K562 (cell line): ENCODE measurements at regions not wholly inside any gene's neighbourhood (a gene's known extent, or its start where the extent isn't known, plus 50 kb on each side); places are given as distances from the start of the nearest gene placed in this dataset.

Experiments used
- ATAC-seq: fragments of 200-7000 bp; cut with Tn5 transposase; 3 replicates; pipeline ENCODE4 v1.9.1; 2020; ENCODE audit warnings: moderate library complexity
- BruUV-seq: library from RNA; stranded (reverse); fragments of 400-500 nt; replicated peaks from 2 replicates; lab custom pipeline; 2021; lab: Mats Ljungman, UMichigan
- CTCF ChIA-PET: fragments of 300-600 bp; formaldehyde crosslinking; extraction: SDS; loops from one replicate; lab custom pipeline; 2021; ENCODE audit warnings: low intra/inter-chr PET ratio; lab: Yijun Ruan, JAX
- POLR2A ChIA-PET: fragments of 300-600, 350-650 bp; sonication (Branson Sonifier 250); formaldehyde crosslinking; extraction: SDS; loops from one replicate; lab custom pipeline; 2021; ENCODE audit warnings: antibody characterized with exemption, inconsistent platforms; lab: Yijun Ruan, JAX
- DNase-seq, 4 experiments: peaks; one replicate each; pipeline versions ENCODE4 v3.0.0 to v3.0.0-alpha.2; 2011 to 2018; ENCODE audit warnings: low spot score in 3 of 4, mixed read lengths in 3 of 4; ENCODE audit errors: extremely low read depth in 1 of 4
- FAIRE-seq: peaks from 2 replicates; lab custom pipeline; 2011; peaks lifted over from hg19 to GRCh38; lab: Jason Lieb, UNC
- H2AFZ ChIP-seq: 2 replicates; pipeline ENCODE4 v1.6.0; 2011; ENCODE audit warnings: low read depth, low read length, control low read depth, inconsistent platforms
- H3K27ac ChIP-seq: fragments of 200-600 bp; 3 replicates; pipeline ENCODE4 v1.8.0; 2011; ENCODE audit warnings: low read depth, mild to moderate bottlenecking, control low read depth, inconsistent platforms, low read length, moderate library complexity, mixed read lengths; ENCODE audit errors: extremely low read depth
- H3K27me3 ChIP-seq, 2 experiments: fragments of 300-600 bp in 1 of 2; 2 replicates in 1 of 2; 3 replicates in 1 of 2; pipeline versions ENCODE4 v1.6.0 to v1.8.0; 2011; ENCODE audit warnings: inconsistent platforms in 2 of 2, low read length in 2 of 2, mild to moderate bottlenecking in 1 of 2, mixed read lengths in 1 of 2, moderate library complexity in 1 of 2; ENCODE audit not compliant: control insufficient read depth in 2 of 2, insufficient read depth in 2 of 2
- H3K36me3 ChIP-seq: fragments of 300-600 bp; 3 replicates; pipeline ENCODE4 v1.8.0; 2011; ENCODE audit warnings: mild to moderate bottlenecking, low read length, inconsistent platforms; ENCODE audit not compliant: control insufficient read depth, insufficient read depth
- H3K4me1 ChIP-seq, 2 experiments: fragments of 200-600 bp in 1 of 2; replicated peaks in 1 of 2; 2 replicates in 1 of 2; 3 replicates in 1 of 2; pipeline versions ENCODE4 v1.5.1 to v1.8.0; 2011; ENCODE audit warnings: inconsistent platforms in 2 of 2, low read length in 2 of 2, mild to moderate bottlenecking in 1 of 2, mixed read lengths in 1 of 2, moderate library complexity in 1 of 2; ENCODE audit not compliant: control insufficient read depth in 2 of 2, insufficient read depth in 2 of 2
- H3K4me2 ChIP-seq: 2 replicates; pipeline ENCODE4 v1.6.1; 2011; ENCODE audit warnings: low read length, control low read depth, inconsistent platforms, mixed read lengths; ENCODE audit not compliant: insufficient read depth
- H3K4me3 ChIP-seq: fragments of 200-600 bp; sonication (generic), shearing (Covaris generic); 2 replicates; pipeline ENCODE4 v1.5.1; 2016; ENCODE audit warnings: control low read depth, inconsistent platforms
- H3K79me2 ChIP-seq: fragments of 200-600 bp; 3 replicates; pipeline ENCODE4 v1.8.0; 2011; ENCODE audit warnings: low read length, inconsistent platforms; ENCODE audit not compliant: control insufficient read depth, insufficient read depth
- H3K9ac ChIP-seq, 2 experiments: 2 replicates each; pipeline versions ENCODE4 v1.6.0 to v1.6.1; 2011; ENCODE audit warnings: low read depth in 2 of 2, low read length in 2 of 2, control low read depth in 1 of 2, inconsistent platforms in 1 of 2, mild to moderate bottlenecking in 1 of 2, mixed read lengths in 1 of 2; ENCODE audit not compliant: insufficient read depth in 1 of 2
- H3K9me1 ChIP-seq: one replicate; pipeline ENCODE4 v1.6.0; 2011; ENCODE audit warnings: inconsistent platforms, mild to moderate bottlenecking, low read length, moderate library complexity; ENCODE audit not compliant: control insufficient read depth, insufficient read depth
- H3K9me3 ChIP-seq: replicated peaks from 2 replicates; pipeline ENCODE4 v1.5.1; 2011; ENCODE audit warnings: low read depth, low read length, inconsistent platforms; ENCODE audit not compliant: control insufficient read depth, insufficient read depth
- H4K20me1 ChIP-seq: replicated peaks from 2 replicates; pipeline ENCODE4 v1.6.1; 2011; ENCODE audit warnings: low read length, inconsistent platforms, mixed read lengths; ENCODE audit not compliant: control insufficient read depth, insufficient read depth
- GTF2A2 ChIP-seq: IDR thresholded peaks from 2 replicates; pipeline ENCODE4 v1.6.1; 2016; ENCODE audit warnings: mild to moderate bottlenecking, missing genetic modification characterization, missing compliant biosample characterization
- HOMEZ ChIP-seq: fragments of 250-450 bp; sonication (Bioruptor Pico); IDR thresholded peaks from 2 replicates; pipeline ENCODE4 v1.4.0; 2020; ENCODE audit warnings: mild to moderate bottlenecking, moderate library complexity
- KHSRP ChIP-seq: fragments of 450-650 bp; IDR thresholded peaks from 2 replicates; pipeline ENCODE4 v1.6.1; 2017
- KLF6 ChIP-seq: fragments of 250-450 bp; sonication (Bioruptor Pico); IDR thresholded peaks from 2 replicates; pipeline ENCODE4 v1.4.0; 2020; ENCODE audit warnings: mild to moderate bottlenecking, moderate library complexity, borderline replicate concordance
- MYBL2 ChIP-seq, 2 experiments: fragments of 450-650 bp in 1 of 2; sonication (generic) in 1 of 2; formaldehyde crosslinking in 1 of 2; IDR thresholded peaks; 2 replicates each; pipeline versions ENCODE4 v1.6.1 to v1.8.1; 2017 to 2022; ENCODE audit warnings: borderline replicate concordance in 1 of 2, inconsistent platforms in 1 of 2, low read depth in 1 of 2, mild to moderate bottlenecking in 1 of 2, missing genetic modification reagents in 1 of 2, moderate library complexity in 1 of 2
- NFXL1 ChIP-seq: fragments of 450-650 bp; formaldehyde crosslinking; IDR thresholded peaks from 2 replicates; pipeline ENCODE4 v1.4.0; 2021; ENCODE audit warnings: mild to moderate bottlenecking
- PCBP1 ChIP-seq: fragments of 200-400 bp; formaldehyde crosslinking; IDR thresholded peaks from 2 replicates; pipeline ENCODE4 v1.6.1; 2018; ENCODE audit warnings: mild to moderate bottlenecking, low read depth, low read length; ENCODE audit not compliant: poor library complexity, severe bottlenecking
- PHF8 ChIP-seq: fragments of 200-600 bp; sonication (generic); IDR thresholded peaks from 2 replicates; pipeline ENCODE4 v1.6.1; 2012; ENCODE audit warnings: mixed run types, mild to moderate bottlenecking, inconsistent platforms, low read length, moderate library complexity, borderline replicate concordance
- SFPQ ChIP-seq: fragments of 200-400 bp; formaldehyde crosslinking; IDR thresholded peaks from 2 replicates; pipeline ENCODE4 v1.6.1; 2017; ENCODE audit warnings: mild to moderate bottlenecking, low read depth, low read length, moderate library complexity
- STAT5B ChIP-seq: fragments of 250-450 bp; sonication (Bioruptor Pico); IDR thresholded peaks from 2 replicates; pipeline ENCODE4 v1.8.0; 2021; ENCODE audit warnings: mild to moderate bottlenecking, inconsistent platforms
- USF2 ChIP-seq: sonication (generic); formaldehyde crosslinking; IDR thresholded peaks from 2 replicates; pipeline ENCODE4 v1.5.0; 2020; ENCODE audit warnings: missing genetic modification reagents
- ZBTB8A ChIP-seq: fragments of 450-650 bp; IDR thresholded peaks from 2 replicates; pipeline ENCODE4 v1.6.1; 2018; ENCODE audit warnings: mild to moderate bottlenecking, moderate library complexity; ENCODE audit not compliant: partially characterized antibody
- ZFX ChIP-seq: sonication (generic); formaldehyde crosslinking; IDR thresholded peaks from 2 replicates; pipeline ENCODE4 v1.8.0; 2022; ENCODE audit warnings: mild to moderate bottlenecking, missing genetic modification reagents, moderate library complexity
- ZNF146 ChIP-seq: IDR thresholded peaks from one replicate; pipeline ENCODE4 v1.6.1; 2018; ENCODE audit warnings: missing compliant biosample characterization; ENCODE audit not compliant: unreplicated experiment
- ZNF584 ChIP-seq: fragments of 200-800 bp; sonication (Bioruptor generic); IDR thresholded peaks from 2 replicates; pipeline ENCODE4 v1.6.1; 2016; ENCODE audit warnings: low read depth, mild to moderate bottlenecking, missing genetic modification characterization, missing compliant biosample characterization
- WGBS: fragments of 100-300 bp; shearing (Covaris generic); methylation state at CpG from one replicate; pipeline ENCODE4 v1.1.6; 2016; ENCODE audit warnings: low coverage, mixed read lengths; ENCODE audit not compliant: insufficient coverage; ENCODE audit errors: missing lambda C conversion rate; 5-methylcytosine and 5-hydroxymethylcytosine counted together
- in situ Hi-C: fragments of 300-500 bp; cut with MboI; formaldehyde crosslinking; loops from 4 replicates; pipeline ENCODE4 v1.15.0; 2018; ENCODE audit warnings: inconsistent platforms, mixed read lengths
- intact Hi-C: fragments of 100-400 bp; cut with micrococcal nuclease; formaldehyde crosslinking; loops from 2 replicates; pipeline ENCODE4 v1.14.2; 2022

- H3K9me1 ChIP-seq: no peaks in the 10 kb centered on the region
- no peaks in the 10 kb centered on the region for H4K20me1 ChIP-seq
- POLR2A ChIA-PET: no interaction called here
- peaks cover 3 to 10% of the 10 kb centered on the region in 2 experiments; a peak in 3 of 5 replicates for H3K27me3 ChIP-seq
- no peaks in the 10 kb centered on the region for H3K9me3 ChIP-seq
- H3K4me2 ChIP-seq: no peak overlapping the region
- TF ChIP-seq STAT5B (CRISPR knock-in tag): no peak
- TF ChIP-seq ZBTB8A: no peak
- TF ChIP-seq PCBP1: no peak
- no peak for TF ChIP-seq MYBL2 (IDR thresholded peaks at IDR 0.05; ENCODE audit: low read depth)
- no peak for TF ChIP-seq MYBL2 (CRISPR knock-in tag; IDR thresholded peaks at IDR 0.05; ENCODE audit: borderline replicate concordance)
- no peak for TF ChIP-seq USF2 (CRISPR knock-in tag)
- TF ChIP-seq NFXL1: no peak
- TF ChIP-seq ZFX (CRISPR knock-in tag): no peak
- no peak for TF ChIP-seq HOMEZ (CRISPR knock-in tag)
- TF ChIP-seq SFPQ: no peak
- TF ChIP-seq KHSRP: no peak
- TF ChIP-seq ZNF584 (CRISPR knock-in tag): no peak
- TF ChIP-seq ZNF146 (CRISPR knock-in tag): no peak
- no peak for TF ChIP-seq GTF2A2 (tag)
- no peak for TF ChIP-seq PHF8
- no peak for TF ChIP-seq KLF6 (CRISPR knock-in tag)
- H3K79me2 ChIP-seq: no peaks in the 10 kb centered on the region
- FAIRE-seq (no peak), DNase-seq (no peak), ATAC-seq (no peak)
- no TSS peak for BruUV-seq
- intact Hi-C loops: no loop called here
- H3K27ac ChIP-seq: no peak overlapping the region
- no peak overlapping the region for H2AFZ ChIP-seq
- H3K4me1 ChIP-seq: no peaks in the 10 kb centered on the region
- CTCF ChIA-PET: no interaction called here
- H3K4me3 ChIP-seq: no peak overlapping the region
- no peak overlapping the region for H3K9ac ChIP-seq
- no peaks in the 10 kb centered on the region for H3K36me3 ChIP-seq
- in situ Hi-C loops: no loop called here
- 0% methylated on average over 1 of the region's 1 CpG for WGBS
Observed at GRCh38 chr7:96526496-96526895, 183.2 kb downstream of the SEM1 start.
